DMS79 treated with DMSO at 0.1 percent for 48 hours (cell line): ENCODE measurements at regions not wholly inside any gene's neighbourhood (a gene's known extent, or its start where the extent isn't known, plus 50 kb on each side); places are given as distances from the start of the nearest gene placed in this dataset.
"Not testable (repeated sequence)": the region's sequence is repeated elsewhere in the genome, so short reads cannot be mapped to it uniquely, and the experiment has no call there.

ENCODE experiments used
- DNase-seq: peaks from one replicate; lab custom pipeline; 2025; lab: John Stamatoyannopoulos, UW

GRCh38 chr4:134867027-134867426, 665.4 kb upstream of the PABPC4L start:
- no peak for DNase-seq

GRCh38 chr4:134865675-134866074, 664.1 kb upstream of the PABPC4L start:
- DNase-seq = no peak

- DNase-seq = no peak
Measured at GRCh38 chr4:134862116-134862515, 660.5 kb upstream of the PABPC4L start.

- DNase-seq = no peak
Measured at GRCh38 chr4:134848681-134849080, 647.1 kb upstream of the PABPC4L start.

GRCh38 chr4:134830741-134831140, 629.2 kb upstream of the PABPC4L start:
- not testable (repeated sequence) for DNase-seq

- DNase-seq = no peak
Measured at GRCh38 chr4:134812611-134813010, 611.0 kb upstream of the PABPC4L start.

- no peak for DNase-seq
Measured at GRCh38 chr4:134807231-134807745, 605.7 kb upstream of the PABPC4L start.

- no peak for DNase-seq
Measured at GRCh38 chr4:134798573-134798972, 597.0 kb upstream of the PABPC4L start.

GRCh38 chr4:134787315-134787714, 585.7 kb upstream of the PABPC4L start:
- DNase-seq = no peak

- DNase-seq = no peak
Measured at GRCh38 chr4:134780244-134780643, 578.7 kb upstream of the PABPC4L start.

- DNase-seq = no peak
Measured at GRCh38 chr4:134777606-134778005, 576.0 kb upstream of the PABPC4L start.

GRCh38 chr4:134773497-134774000, 572.0 kb upstream of the PABPC4L start:
- DNase-seq = no peak

GRCh38 chr4:134762053-134762452, 560.5 kb upstream of the PABPC4L start:
- DNase-seq = no peak

- DNase-seq = no peak
Measured at GRCh38 chr4:134756421-134756820, 554.8 kb upstream of the PABPC4L start.

GRCh38 chr4:134754301-134755019, 552.9 kb upstream of the PABPC4L start:
- DNase-seq = no peak

GRCh38 chr4:134753390-134753789, 551.8 kb upstream of the PABPC4L start:
- DNase-seq = no peak

GRCh38 chr4:134747108-134747805, 545.7 kb upstream of the PABPC4L start:
- no peak for DNase-seq

GRCh38 chr4:134740290-134740689, 538.7 kb upstream of the PABPC4L start:
- no peak for DNase-seq

GRCh38 chr4:134735901-134736300, 534.3 kb upstream of the PABPC4L start:
- no peak for DNase-seq

GRCh38 chr4:134727696-134728095, 526.1 kb upstream of the PABPC4L start:
- no peak for DNase-seq

- DNase-seq = no peak
Measured at GRCh38 chr4:134722306-134722705, 520.7 kb upstream of the PABPC4L start.

GRCh38 chr4:134720030-134720429, 518.4 kb upstream of the PABPC4L start:
- DNase-seq = no peak

GRCh38 chr4:134708616-134709015, 507.0 kb upstream of the PABPC4L start:
- no peak for DNase-seq
